ENCODE measurements at regions not wholly inside any gene's neighbourhood (a gene's known extent, or its start where the extent isn't known, plus 50 kb on each side); places are given as distances from the start of the nearest gene placed in this dataset.

DNA sequence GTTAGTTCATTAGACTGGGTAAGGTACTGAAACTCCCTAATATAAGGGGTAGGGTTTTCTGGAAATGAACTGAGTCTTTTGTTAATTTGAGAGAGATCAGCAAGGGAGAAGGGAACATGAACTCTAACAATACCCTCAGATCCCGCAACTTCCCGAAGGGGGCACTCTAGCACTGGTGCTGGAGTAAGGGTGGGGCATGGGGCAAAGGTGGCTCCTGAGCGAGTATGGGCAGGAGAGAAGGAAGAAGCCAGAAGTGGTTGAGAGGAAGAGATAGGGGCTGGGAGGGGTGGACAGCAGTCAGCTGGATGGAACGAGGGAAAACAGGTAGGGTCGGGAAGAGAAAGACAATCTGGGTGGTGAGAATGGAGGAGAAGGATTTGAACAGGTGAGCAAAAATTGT is 183.2 kb upstream of the MAGEE2 start (continued):
- no peak for TF ChIP-seq NR2F1 (conservative IDR thresholded peaks at IDR 0.05)
- no peak for TF ChIP-seq FOXK2 (IDR thresholded peaks at IDR 0.05)

DNA sequence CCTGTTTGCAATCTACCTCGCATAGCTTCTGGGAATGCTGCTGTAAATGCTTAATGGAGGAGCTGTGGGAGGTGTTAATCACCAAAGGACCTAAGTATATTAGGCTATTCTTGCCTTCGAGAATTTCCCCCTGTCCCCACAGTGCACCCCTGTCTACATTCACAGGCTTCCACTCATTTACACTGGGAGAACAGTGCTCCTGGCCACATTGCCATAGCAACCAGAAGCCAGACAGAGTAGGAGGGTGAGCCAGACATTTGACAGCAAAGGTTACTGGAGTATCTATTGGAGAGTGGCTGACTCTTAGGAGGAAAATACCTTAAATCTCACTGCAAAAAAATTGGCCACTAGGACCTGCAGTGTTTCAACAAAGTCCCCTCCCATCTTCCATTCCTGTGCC is 185.9 kb upstream of the PBDC1 start:
- no peak for DNase-seq (ENCODE audit: low read depth, low spot score)
- in situ Hi-C loops (cut with MboI) (no loop called here), intact Hi-C loops (cut with micrococcal nuclease; ENCODE audit: unreplicated experiment) (no loop called here)
- H3K27me3 ChIP-seq (replicated peaks in 1 of 2; ENCODE audit: control insufficient read depth in 2 of 2, insufficient read depth in 2 of 2, low read length in 1 of 2), result no peaks in the 10 kb centered on the region
- H3K27ac ChIP-seq (ENCODE audit: control insufficient read depth, insufficient read depth), result no peak overlapping the region
- H3K4me3 ChIP-seq, result no peak overlapping the region
- no peaks in the 10 kb centered on the region for H4K20me1 ChIP-seq (ENCODE audit: control insufficient read depth, insufficient read depth)
- no peak for FAIRE-seq
- no peaks in the 10 kb centered on the region for H3K36me3 ChIP-seq (ENCODE audit: control insufficient read depth in 2 of 2, insufficient read depth in 2 of 2, low read length in 1 of 2)
- H3K9me3 ChIP-seq (replicated peaks; ENCODE audit: control insufficient read depth, insufficient read depth, low read length), result no peaks in the 10 kb centered on the region
- ChIA-PET RAD21 (ENCODE audit: unreplicated experiment) (no interaction called here), CTCF (no interaction called here), POLR2A (no interaction called here), SMC1A (ENCODE audit: uncharacterized antibody, unreplicated experiment) (no interaction called here)
- no peaks in the 10 kb centered on the region for H3K79me2 ChIP-seq (ENCODE audit: control insufficient read depth, insufficient read depth, low read length)
- H3K4me2 ChIP-seq (ENCODE audit: control insufficient read depth, insufficient read depth), result no peak overlapping the region
- no peaks in the 10 kb centered on the region for H3K4me1 ChIP-seq (ENCODE audit: control insufficient read depth, insufficient read depth, low read length)
- no TSS peak for BruUV-seq (replicated peaks)
- no peak for ATAC-seq
- no peak overlapping the region for H3K9ac ChIP-seq (ENCODE audit: control insufficient read depth, insufficient read depth, low read length)
- 0% methylated on average over 2 of the region's 2 CpGs for WGBS (ENCODE audit: insufficient coverage, insufficient replicate concordance, low lambda C conversion rate, missing lambda C conversion rate)
- no peak for TF ChIP-seq FOXK2 (IDR thresholded peaks at IDR 0.05)
- no peak for TF ChIP-seq ATF7 (IDR thresholded peaks at IDR 0.05; ENCODE audit: low read depth)
- TF ChIP-seq EGR1 (IDR thresholded peaks at IDR 0.05; ENCODE audit: borderline replicate concordance in 1 of 2, low read depth in 2 of 2, low read length in 2 of 2), result no peak
- no peak for TF ChIP-seq KAT2A (conservative IDR thresholded peaks at IDR 0.05; ENCODE audit: control insufficient read depth, low read depth, low read length)
- TF ChIP-seq BCL11A (IDR thresholded peaks at IDR 0.05; ENCODE audit: low read depth, low read length), result no peak
- TF ChIP-seq YY1 (IDR thresholded peaks at IDR 0.05; ENCODE audit: low read depth, low read length), result no peak
- TF ChIP-seq KDM1A (IDR thresholded peaks at IDR 0.05; ENCODE audit: borderline replicate concordance), result no peak
- no peak for TF ChIP-seq NFXL1 (IDR thresholded peaks at IDR 0.05; ENCODE audit: borderline replicate concordance)
- H2AFZ ChIP-seq (ENCODE audit: control insufficient read depth, low read depth, low read length), result no peak overlapping the region
